Fibroblast of lung (primary cell): ENCODE measurements at regions not wholly inside any gene's neighbourhood (a gene's known extent, or its start where the extent isn't known, plus 50 kb on each side); places are given as distances from the start of the nearest gene placed in this dataset.

ENCODE experiments used
- DNase-seq, 2 donors: peaks; one replicate each; pipeline versions ENCODE4 v3.0.0 to v3.0.0-alpha.2; 2010; ENCODE audit warnings: low read depth in 2 of 2
- H2AFZ ChIP-seq: 2 replicates; pipeline ENCODE4 v1.5.1; 2012; ENCODE audit warnings: low read length, control low read depth, inconsistent platforms
- H3K27ac ChIP-seq: 2 replicates; pipeline ENCODE4 v1.5.1; 2011; ENCODE audit warnings: low read length, control low read depth; ENCODE audit not compliant: insufficient read depth
- H3K27me3 ChIP-seq: 2 replicates; pipeline ENCODE4 v1.5.1; 2011; ENCODE audit warnings: mild to moderate bottlenecking, low read length; ENCODE audit not compliant: control insufficient read depth, insufficient read depth
- H3K36me3 ChIP-seq: 2 replicates; pipeline ENCODE4 v1.5.1; 2011; ENCODE audit warnings: low read length; ENCODE audit not compliant: control insufficient read depth, insufficient read depth
- H3K4me1 ChIP-seq: 2 replicates; pipeline ENCODE4 v1.5.1; 2011; ENCODE audit warnings: low read length; ENCODE audit not compliant: control insufficient read depth, insufficient read depth; ENCODE audit errors: extremely low read depth
- H3K4me2 ChIP-seq: 2 replicates; pipeline ENCODE4 v1.5.1; 2011; ENCODE audit warnings: low read length, control low read depth; ENCODE audit not compliant: insufficient read depth; ENCODE audit errors: extremely low read depth
- H3K4me3 ChIP-seq, 4 experiments: fragments of 200-600 bp in 1 of 4; sonication (generic) in 1 of 4; replicated peaks in 1 of 4; 2 replicates each; pipeline ENCODE4 v1.5.1; 2011 to 2016; ENCODE audit warnings: low read length in 4 of 4, low read depth in 3 of 4, mild to moderate bottlenecking in 3 of 4, control low read depth in 2 of 4, inconsistent platforms in 1 of 4, mixed read lengths in 1 of 4; ENCODE audit not compliant: insufficient read depth in 1 of 4; ENCODE audit errors: control extremely low read depth in 1 of 4
- H3K79me2 ChIP-seq: 2 replicates; pipeline ENCODE4 v1.5.1; 2012; ENCODE audit warnings: mild to moderate bottlenecking, low read length, inconsistent platforms; ENCODE audit not compliant: control insufficient read depth, insufficient read depth
- H3K9ac ChIP-seq: 2 replicates; pipeline ENCODE4 v1.5.1; 2011; ENCODE audit warnings: mild to moderate bottlenecking, low read length, control low read depth; ENCODE audit not compliant: insufficient read depth
- H3K9me3 ChIP-seq: 2 replicates; pipeline ENCODE4 v1.5.1; 2012; ENCODE audit warnings: low read depth, low read length; ENCODE audit not compliant: control insufficient read depth, insufficient read depth
- H4K20me1 ChIP-seq: 2 replicates; pipeline ENCODE4 v1.5.1; 2011; ENCODE audit warnings: low read length; ENCODE audit not compliant: control insufficient read depth, insufficient read depth; ENCODE audit errors: extremely low read depth
- EZH2 ChIP-seq: IDR thresholded peaks from 2 replicates; pipeline ENCODE4 v1.5.1; 2012; ENCODE audit warnings: low read length, control low read depth, mild to moderate bottlenecking; ENCODE audit errors: missing control alignments
- TF ChIP-seq, protein P1 (sequence below), 2 donors: IDR thresholded peaks in 1 of 2; conservative IDR thresholded peaks in 1 of 2; 1 replicate in 1 of 2; 2 replicates in 1 of 2; pipeline ENCODE4 v1.5.1; 2011 to 2012; ENCODE audit warnings: low read length in 2 of 2, control low read depth in 1 of 2, inconsistent platforms in 1 of 2, low read depth in 1 of 2, mild to moderate bottlenecking in 1 of 2

DNA sequence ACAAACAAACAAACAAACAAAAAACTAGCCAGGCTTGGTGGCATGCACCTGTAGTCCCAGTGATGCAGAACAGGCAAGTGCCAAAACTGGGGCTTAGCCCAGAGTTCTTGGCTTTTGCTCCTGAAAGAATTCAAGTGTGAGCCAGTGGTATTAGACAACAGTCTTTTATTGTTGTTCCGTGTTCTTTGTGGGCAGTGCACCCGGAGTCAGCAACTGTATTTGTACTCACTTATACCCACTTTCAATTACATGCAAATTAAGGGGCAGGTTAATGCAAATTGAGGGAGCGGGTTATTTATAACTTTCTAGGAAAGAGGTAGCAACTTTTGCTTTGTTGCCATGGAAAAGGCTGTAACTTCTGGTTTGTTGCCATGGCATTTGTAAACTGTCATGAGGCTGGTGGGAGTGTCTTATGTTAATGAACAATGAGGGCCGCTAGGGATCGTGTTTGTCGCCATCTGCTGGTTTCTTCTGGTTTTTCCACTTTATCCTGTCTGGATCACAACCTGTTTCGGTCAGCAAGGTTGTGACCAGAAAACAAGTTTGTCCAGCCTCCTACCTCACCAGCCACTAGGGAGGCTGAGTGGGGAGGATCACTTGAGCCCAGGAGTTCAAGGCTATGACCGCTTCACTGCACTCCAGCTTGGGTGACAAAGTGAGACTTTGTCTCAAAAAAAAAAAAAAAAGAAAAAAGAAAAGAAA is 88.8 kb upstream of the ESX1 start:
- H3K9ac ChIP-seq = no peak overlapping the region
- no peaks in the 10 kb centered on the region for H4K20me1 ChIP-seq
- no peak overlapping the region for H3K27ac ChIP-seq
- H3K4me2 ChIP-seq = no peak overlapping the region
- H3K36me3 ChIP-seq = no peaks in the 10 kb centered on the region
- peak; percentile 74 to 79 for DNase-seq
- H3K79me2 ChIP-seq = no peaks in the 10 kb centered on the region
- no peaks in the 10 kb centered on the region for H3K4me1 ChIP-seq
- no peaks in the 10 kb centered on the region for H3K9me3 ChIP-seq
- H2AFZ ChIP-seq = no peak overlapping the region
- no peaks in the 10 kb centered on the region for H3K27me3 ChIP-seq
- TF ChIP-seq, protein P1, sequence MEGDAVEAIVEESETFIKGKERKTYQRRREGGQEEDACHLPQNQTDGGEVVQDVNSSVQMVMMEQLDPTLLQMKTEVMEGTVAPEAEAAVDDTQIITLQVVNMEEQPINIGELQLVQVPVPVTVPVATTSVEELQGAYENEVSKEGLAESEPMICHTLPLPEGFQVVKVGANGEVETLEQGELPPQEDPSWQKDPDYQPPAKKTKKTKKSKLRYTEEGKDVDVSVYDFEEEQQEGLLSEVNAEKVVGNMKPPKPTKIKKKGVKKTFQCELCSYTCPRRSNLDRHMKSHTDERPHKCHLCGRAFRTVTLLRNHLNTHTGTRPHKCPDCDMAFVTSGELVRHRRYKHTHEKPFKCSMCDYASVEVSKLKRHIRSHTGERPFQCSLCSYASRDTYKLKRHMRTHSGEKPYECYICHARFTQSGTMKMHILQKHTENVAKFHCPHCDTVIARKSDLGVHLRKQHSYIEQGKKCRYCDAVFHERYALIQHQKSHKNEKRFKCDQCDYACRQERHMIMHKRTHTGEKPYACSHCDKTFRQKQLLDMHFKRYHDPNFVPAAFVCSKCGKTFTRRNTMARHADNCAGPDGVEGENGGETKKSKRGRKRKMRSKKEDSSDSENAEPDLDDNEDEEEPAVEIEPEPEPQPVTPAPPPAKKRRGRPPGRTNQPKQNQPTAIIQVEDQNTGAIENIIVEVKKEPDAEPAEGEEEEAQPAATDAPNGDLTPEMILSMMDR (conservative IDR thresholded peaks at IDR 0.05 in 1 of 2, IDR thresholded peaks at IDR 0.05 in 1 of 2; ENCODE audit: low read depth in 1 of 2, low read length in 2 of 2) = peak; percentile 44 to 56
- no peak for TF ChIP-seq EZH2
- no peak overlapping the region for H3K4me3 ChIP-seq

DNA sequence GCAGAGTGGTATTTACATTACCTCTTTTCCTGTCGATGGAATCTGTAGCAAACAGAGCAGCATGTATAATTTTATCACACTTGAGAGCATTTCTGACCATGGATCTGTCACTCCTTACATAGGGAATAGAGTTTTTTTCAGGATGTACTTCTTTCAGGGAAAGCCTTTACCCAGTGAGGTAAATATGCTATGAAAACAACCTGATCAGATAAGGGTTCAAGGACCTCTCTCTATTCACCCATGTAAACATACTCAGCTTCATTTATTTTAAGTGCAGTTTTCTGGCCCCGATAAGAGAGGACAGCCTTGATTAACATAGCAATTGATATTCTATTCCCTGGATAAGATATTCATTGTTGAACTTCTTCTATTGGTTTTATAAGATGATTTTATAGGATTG is 87.3 kb upstream of the ESX1 start:
- no peak overlapping the region for H3K27ac ChIP-seq
- DNase-seq = no peak
- H3K27me3 ChIP-seq = no peaks in the 10 kb centered on the region
- H3K4me2 ChIP-seq = no peak overlapping the region
- no peaks in the 10 kb centered on the region for H3K36me3 ChIP-seq
- no peaks in the 10 kb centered on the region for H4K20me1 ChIP-seq
- no peak for TF ChIP-seq EZH2
- H3K4me1 ChIP-seq = no peaks in the 10 kb centered on the region
- no peak overlapping the region for H3K4me3 ChIP-seq
- H3K9me3 ChIP-seq = no peaks in the 10 kb centered on the region
- H3K79me2 ChIP-seq = no peaks in the 10 kb centered on the region
- no peak overlapping the region for H2AFZ ChIP-seq
- H3K9ac ChIP-seq = no peak overlapping the region

DNA sequence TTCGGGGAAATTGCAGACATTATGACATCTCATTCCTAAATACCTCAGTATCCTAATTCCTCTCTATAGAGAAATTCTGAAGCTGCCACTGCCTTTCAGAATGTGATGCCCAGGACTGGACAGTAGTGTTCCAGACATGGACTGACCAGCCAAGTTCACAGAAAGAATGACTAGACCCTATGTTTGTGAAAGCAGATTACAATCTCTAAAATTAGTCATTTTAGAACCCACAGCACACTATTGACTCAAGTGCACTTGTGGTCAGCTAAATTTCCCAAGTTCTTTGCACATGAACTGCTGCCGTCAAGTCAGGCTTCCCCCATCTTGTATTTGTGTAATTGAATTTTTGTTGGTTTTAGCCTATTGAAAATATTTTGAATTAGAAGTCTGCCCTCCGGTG is 81.0 kb upstream of the ESX1 start:
- H3K27me3 ChIP-seq = no peaks in the 10 kb centered on the region
- H3K27ac ChIP-seq = no peak overlapping the region
- H3K79me2 ChIP-seq = no peaks in the 10 kb centered on the region
- peaks cover 2% of the 10 kb centered on the region for H3K4me1 ChIP-seq
- H4K20me1 ChIP-seq = no peaks in the 10 kb centered on the region
- DNase-seq = peak; percentile 69 to 95
- H3K36me3 ChIP-seq = no peaks in the 10 kb centered on the region
- H3K4me3 ChIP-seq = no peak overlapping the region
- TF ChIP-seq EZH2 = no peak
- TF ChIP-seq, protein P1 (conservative IDR thresholded peaks at IDR 0.05 in 1 of 2, IDR thresholded peaks at IDR 0.05 in 1 of 2; ENCODE audit: low read depth in 1 of 2, low read length in 2 of 2) = no peak
- H3K9me3 ChIP-seq = no peaks in the 10 kb centered on the region
- H3K9ac ChIP-seq = no peak overlapping the region
- H2AFZ ChIP-seq = no peak overlapping the region
- H3K4me2 ChIP-seq = no peak overlapping the region
